Duodenal mucosa (tissue), 2 donors: ENCODE measurements at regions not wholly inside any gene's neighbourhood (a gene's known extent, or its start where the extent isn't known, plus 50 kb on each side); places are given as distances from the start of the nearest gene placed in this dataset.

Source experiments
- H3K27ac ChIP-seq: one replicate; pipeline ENCODE4 v1.7.0; 2013; ENCODE audit warnings: low read depth, low read length
- H3K27me3 ChIP-seq, 2 donors: one replicate each; pipeline ENCODE4 v1.7.0; 2013; ENCODE audit warnings: low read length in 2 of 2, control low read depth in 1 of 2; ENCODE audit not compliant: insufficient read depth in 2 of 2, control insufficient read depth in 1 of 2
- H3K36me3 ChIP-seq, 2 donors: one replicate each; pipeline ENCODE4 v1.7.0; 2013; ENCODE audit warnings: low read length in 2 of 2, control low read depth in 1 of 2; ENCODE audit not compliant: insufficient read depth in 2 of 2, control insufficient read depth in 1 of 2
- H3K4me1 ChIP-seq, 2 donors: one replicate each; pipeline ENCODE4 v1.7.0; 2013; ENCODE audit warnings: low read length in 2 of 2, control low read depth in 1 of 2; ENCODE audit not compliant: insufficient read depth in 2 of 2, control insufficient read depth in 1 of 2
- H3K4me3 ChIP-seq, 2 donors: one replicate each; pipeline ENCODE4 v1.7.0; 2013; ENCODE audit warnings: low read length in 2 of 2, low read depth in 1 of 2
- H3K9ac ChIP-seq, 2 donors: one replicate each; pipeline ENCODE4 v1.7.0; 2013; ENCODE audit warnings: low read length in 2 of 2, low read depth in 1 of 2
- H3K9me3 ChIP-seq, 2 donors: one replicate each; pipeline ENCODE4 v1.7.0; 2013; ENCODE audit warnings: low read length in 2 of 2, control low read depth in 1 of 2; ENCODE audit not compliant: control insufficient read depth in 1 of 2

DNA sequence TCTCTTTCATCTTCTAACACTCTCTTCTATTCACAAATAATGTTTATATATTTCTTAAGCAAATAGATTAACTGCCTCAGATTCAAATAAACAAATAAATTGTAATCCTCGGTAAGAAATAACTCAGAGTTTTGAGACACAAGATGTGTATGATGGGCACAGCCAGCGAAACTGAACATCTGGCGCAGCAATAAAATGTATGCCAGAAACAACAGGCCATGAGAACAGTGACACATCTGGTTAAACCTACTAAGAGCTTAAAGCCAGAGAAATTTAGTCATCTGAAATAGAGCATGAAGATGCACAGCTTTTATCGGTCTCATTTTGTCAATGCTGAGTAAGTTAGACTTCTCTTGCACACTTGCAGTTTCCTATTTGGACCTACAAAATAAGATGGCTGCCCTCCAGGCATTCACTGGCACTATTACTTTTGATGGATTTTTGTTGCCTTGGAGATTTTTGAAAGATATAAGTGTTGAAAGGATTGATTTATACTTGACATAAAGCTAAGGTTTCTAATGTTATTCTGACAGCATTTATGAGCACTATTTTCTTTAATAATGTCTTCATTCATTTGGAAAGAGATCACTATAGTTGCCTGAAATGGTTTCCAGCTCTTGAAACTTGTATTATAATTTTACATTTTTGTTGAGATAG, 1444.0 kb downstream of the PCDH18 start:
- no peaks in the 10 kb centered on the region for H3K4me1 ChIP-seq
- no peaks in the 10 kb centered on the region for H3K36me3 ChIP-seq
- H3K27me3 ChIP-seq, result no peaks in the 10 kb centered on the region
- H3K4me3 ChIP-seq, result no peak overlapping the region
- H3K9me3 ChIP-seq, result no peaks in the 10 kb centered on the region
- no peak overlapping the region for H3K27ac ChIP-seq
- H3K9ac ChIP-seq, result no peak overlapping the region

DNA sequence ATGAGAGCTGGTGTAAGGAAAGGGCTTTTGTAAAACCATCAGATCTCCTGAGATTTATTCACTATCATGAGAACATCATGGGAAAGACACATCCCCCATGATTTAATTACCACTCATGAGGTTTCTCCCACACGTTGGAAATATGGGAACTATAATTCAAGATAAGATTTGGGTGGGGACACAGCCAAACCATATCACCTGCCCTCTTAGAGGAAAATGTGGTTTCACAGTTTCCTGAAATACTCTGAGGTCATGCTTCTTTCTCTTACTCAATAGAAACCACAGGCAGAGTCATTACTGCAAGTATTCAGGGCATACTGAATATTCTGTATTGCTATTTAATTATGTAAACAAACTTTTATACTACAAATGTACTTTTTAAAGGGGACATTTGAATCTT, 1453.3 kb downstream of the PCDH18 start:
- no peaks in the 10 kb centered on the region for H3K4me1 ChIP-seq
- no peaks in the 10 kb centered on the region for H3K9me3 ChIP-seq
- H3K9ac ChIP-seq, result no peak overlapping the region
- no peak overlapping the region for H3K4me3 ChIP-seq
- H3K27ac ChIP-seq, result no peak overlapping the region
- no peaks in the 10 kb centered on the region for H3K36me3 ChIP-seq
- no peaks in the 10 kb centered on the region for H3K27me3 ChIP-seq

- Histone ChIP-seq H3K4me3 (no peak overlapping the region), H3K27ac (no peak overlapping the region), H3K27me3 (no peaks in the 10 kb centered on the region), H3K9ac (no peak overlapping the region), H3K9me3 (peaks cover 0 to 2% of the 10 kb centered on the region in 2 donors), H3K36me3 (no peaks in the 10 kb centered on the region), H3K4me1 (no peaks in the 10 kb centered on the region)
These were observed 1475.5 kb downstream of the PCDH18 start for GRCh38 chr4:136056748-136057147.

- no peak overlapping the region for H3K27ac ChIP-seq
- no peaks in the 10 kb centered on the region for H3K4me1 ChIP-seq
- peaks cover 0 to 2% of the 10 kb centered on the region in 2 donors for H3K9me3 ChIP-seq
- no peaks in the 10 kb centered on the region for H3K27me3 ChIP-seq
- no peak overlapping the region for H3K9ac ChIP-seq
- no peaks in the 10 kb centered on the region for H3K36me3 ChIP-seq
- no peak overlapping the region for H3K4me3 ChIP-seq
These were observed 1476.9 kb downstream of the PCDH18 start for GRCh38 chr4:136055360-136055759.

DNA sequence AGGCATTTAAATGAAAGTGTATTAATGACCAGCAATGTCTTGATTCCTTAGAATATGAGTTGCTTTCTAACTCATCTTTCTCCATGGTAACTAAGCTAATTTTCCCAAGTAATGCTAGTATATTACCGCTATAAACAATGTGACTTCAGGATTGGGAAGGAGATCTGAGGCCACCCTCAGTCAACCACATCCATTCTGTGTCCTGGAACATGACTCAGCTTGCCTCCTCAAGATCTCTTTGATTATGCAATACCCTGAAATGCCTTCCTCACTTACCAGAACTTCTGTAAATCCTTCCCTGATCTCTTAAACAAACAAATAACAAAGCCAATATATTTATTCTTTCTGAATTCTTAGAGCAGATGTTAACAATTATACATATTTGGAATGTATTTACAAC, 1495.5 kb downstream of the PCDH18 start:
- Histone ChIP-seq H3K9me3 (peaks cover 0 to 5% of the 10 kb centered on the region in 2 donors), H3K4me3 (no peak overlapping the region), H3K27me3 (no peaks in the 10 kb centered on the region), H3K27ac (no peak overlapping the region), H3K4me1 (no peaks in the 10 kb centered on the region), H3K36me3 (no peaks in the 10 kb centered on the region), H3K9ac (no peak overlapping the region)

DNA sequence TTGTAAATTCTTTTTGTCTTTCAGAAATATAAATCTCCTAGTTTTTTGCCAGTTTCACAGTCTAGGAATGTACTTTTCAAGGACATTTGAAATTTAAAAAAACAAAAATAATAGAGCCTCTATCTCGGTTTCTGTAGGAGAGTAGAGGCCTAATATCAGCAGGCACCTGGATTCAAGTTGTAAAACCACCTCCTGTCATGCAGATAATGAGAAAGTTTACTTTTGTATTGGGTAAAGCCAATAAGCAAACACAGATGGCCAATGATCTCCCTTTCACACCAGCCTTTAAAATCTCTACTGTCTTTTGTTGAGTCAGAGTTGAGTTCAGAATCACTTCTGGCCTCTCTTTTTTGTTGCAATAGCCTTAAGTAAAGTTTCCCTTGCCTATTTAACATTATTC, 1499.9 kb downstream of the PCDH18 start:
- Histone ChIP-seq H3K27ac (no peak overlapping the region), H3K36me3 (no peaks in the 10 kb centered on the region), H3K4me1 (no peaks in the 10 kb centered on the region), H3K4me3 (no peak overlapping the region), H3K9ac (no peak overlapping the region), H3K27me3 (no peaks in the 10 kb centered on the region), H3K9me3 (peaks cover 0 to 13% of the 10 kb centered on the region in 2 donors)

DNA sequence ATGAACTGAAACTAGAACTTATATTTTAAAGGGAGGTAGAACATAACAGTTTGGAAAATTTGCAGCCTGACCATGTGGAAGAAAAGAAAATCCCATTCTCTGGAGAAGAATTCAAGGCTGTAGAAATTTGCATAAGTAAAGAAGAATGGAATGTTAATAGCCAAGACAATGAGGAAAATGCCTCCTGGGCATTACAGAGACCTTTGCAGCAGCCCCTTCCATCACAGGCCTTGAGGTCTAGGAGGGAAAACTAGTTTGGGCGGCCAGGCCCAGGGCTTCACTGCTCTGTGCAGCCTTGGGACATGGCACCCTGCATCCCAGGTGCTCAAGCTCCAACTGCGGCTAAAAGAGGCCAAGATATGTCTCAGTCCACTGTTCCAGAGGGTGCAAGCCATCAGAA, 1506.8 kb downstream of the PCDH18 start:
- Histone ChIP-seq H3K27me3 (no peaks in the 10 kb centered on the region), H3K4me3 (no peak overlapping the region), H3K36me3 (no peaks in the 10 kb centered on the region), H3K4me1 (no peaks in the 10 kb centered on the region), H3K27ac (no peak overlapping the region), H3K9me3 (no peaks in the 10 kb centered on the region), H3K9ac (no peak overlapping the region)

GRCh38 chr4:136017556-136017955, 1514.7 kb downstream of the PCDH18 start:
- Histone ChIP-seq H3K27ac (no peak overlapping the region), H3K36me3 (no peaks in the 10 kb centered on the region), H3K4me1 (no peaks in the 10 kb centered on the region), H3K9me3 (no peaks in the 10 kb centered on the region), H3K9ac (no peak overlapping the region), H3K4me3 (no peak overlapping the region), H3K27me3 (no peaks in the 10 kb centered on the region)

GRCh38 chr4:136012220-136012619, 1520.1 kb downstream of the PCDH18 start:
- Histone ChIP-seq H3K9me3 (peaks cover 5 to 6% of the 10 kb centered on the region in 2 donors), H3K9ac (no peak overlapping the region), H3K27ac (no peak overlapping the region), H3K27me3 (no peaks in the 10 kb centered on the region), H3K4me3 (no peak overlapping the region), H3K4me1 (no peaks in the 10 kb centered on the region), H3K36me3 (no peaks in the 10 kb centered on the region)

DNA sequence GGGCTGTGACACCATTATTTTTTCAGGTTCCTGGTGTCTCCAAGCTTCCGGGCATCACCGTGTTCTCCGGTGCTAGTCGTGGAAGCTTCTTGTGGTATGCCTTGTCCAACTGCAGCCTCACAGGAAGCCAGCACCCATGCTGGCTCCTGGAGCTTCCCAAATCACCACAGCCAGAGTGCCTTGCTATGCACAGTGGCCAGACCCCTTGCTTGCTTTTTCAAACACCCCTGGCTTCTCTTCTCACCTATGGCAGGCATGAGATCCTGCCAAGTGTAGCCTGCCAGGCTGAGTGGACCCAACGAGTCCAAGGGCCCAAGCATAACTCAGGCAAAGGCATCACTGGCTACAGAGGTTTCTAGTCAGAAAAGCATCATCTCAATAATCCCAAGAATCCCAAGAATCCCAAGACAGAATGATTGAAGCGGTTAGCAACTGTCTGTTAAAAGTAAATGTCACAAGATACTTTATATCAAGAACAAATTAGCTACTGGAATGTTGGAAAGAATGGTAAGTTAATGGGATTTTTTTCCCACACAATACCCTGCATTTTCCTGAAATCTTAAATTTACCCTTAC, 1522.9 kb downstream of the PCDH18 start:
- H3K9ac ChIP-seq, result no peak overlapping the region
- no peaks in the 10 kb centered on the region for H3K36me3 ChIP-seq
- no peak overlapping the region for H3K4me3 ChIP-seq
- H3K27me3 ChIP-seq, result no peaks in the 10 kb centered on the region
- H3K9me3 ChIP-seq, result peaks cover 5 to 6% of the 10 kb centered on the region in 2 donors
- no peaks in the 10 kb centered on the region for H3K4me1 ChIP-seq
- H3K27ac ChIP-seq, result no peak overlapping the region
